T-cell (primary cell): ENCODE measurements at regions not wholly inside any gene's neighbourhood (a gene's known extent, or its start where the extent isn't known, plus 50 kb on each side); places are given as distances from the start of the nearest gene placed in this dataset.
"Not testable (repeated sequence)": the region's sequence is repeated elsewhere in the genome, so short reads cannot be mapped to it uniquely, and the experiment has no call there.

Experiments
- ATAC-seq, 4 experiments: fragments of 200-7000 bp in 3 of 4; fragments of 150-1000 bp in 1 of 4; cut with Tn5 transposase; replicated peaks in 1 of 4; 1 replicate in 3 of 4; 2 replicates in 1 of 4; pipeline ENCODE4 v1.10.0; 2021; ENCODE audit warnings: moderate library complexity in 3 of 4, mild to moderate bottlenecking in 2 of 4, moderate number of reproducible peaks in 1 of 4
- CTCF ChIA-PET, 2 donors: fragments of 300-600 bp; sonication (Branson Sonifier 250); formaldehyde crosslinking; loops; one replicate each; lab custom pipeline; 2022; ENCODE audit warnings: antibody characterized with exemption in 2 of 2; lab: Charles Lee
- POLR2A ChIA-PET, 2 donors: fragments of 300-600 bp; sonication (Branson Sonifier 250); formaldehyde crosslinking; loops; one replicate each; lab custom pipeline; 2022; ENCODE audit warnings: antibody characterized with exemption in 2 of 2; lab: Charles Lee
- DNase-seq, 35 experiments: peaks; one replicate each; pipeline versions ENCODE4 v3.0.0 to v3.0.0-alpha.2; 2013 to 2023
- H3K27ac ChIP-seq: one replicate; pipeline ENCODE4 v1.5.1; 2013; ENCODE audit warnings: low read length
- H3K27me3 ChIP-seq, 2 experiments: replicated peaks in 1 of 2; 1 replicate in 1 of 2; 2 replicates in 1 of 2; pipeline versions ENCODE4 v1.6.1 to v1.7.0; 2013; ENCODE audit warnings: low read length in 1 of 2, mixed read lengths in 1 of 2; ENCODE audit not compliant: control insufficient read depth in 2 of 2, insufficient read depth in 2 of 2; ENCODE audit errors: extremely low read depth in 1 of 2
- H3K36me3 ChIP-seq, 2 donors: 1 replicate in 1 of 2; 2 replicates in 1 of 2; pipeline versions ENCODE4 v1.6.1 to v1.7.0; 2013; ENCODE audit warnings: low read length in 1 of 2; ENCODE audit not compliant: control insufficient read depth in 2 of 2, insufficient read depth in 1 of 2; ENCODE audit errors: extremely low read depth in 1 of 2
- H3K4me1 ChIP-seq, 2 experiments: 1 replicate in 1 of 2; 2 replicates in 1 of 2; pipeline versions ENCODE4 v1.6.1 to v1.7.0; 2013; ENCODE audit warnings: low read length in 2 of 2, mixed read lengths in 1 of 2; ENCODE audit not compliant: insufficient read depth in 2 of 2, control insufficient read depth in 1 of 2; ENCODE audit errors: extremely low read depth in 1 of 2
- H3K4me3 ChIP-seq, 2 donors: 1 replicate in 1 of 2; 2 replicates in 1 of 2; pipeline versions ENCODE4 v1.5.1 to v1.7.0; 2013; ENCODE audit warnings: mild to moderate bottlenecking in 2 of 2, low read length in 1 of 2, moderate library complexity in 1 of 2; ENCODE audit not compliant: control insufficient read depth in 1 of 2; ENCODE audit errors: extremely low read depth in 1 of 2
- H3K9me3 ChIP-seq: 2 replicates; pipeline ENCODE4 v1.7.0; 2013
- H3K27ac Mint-ChIP-seq, 2 donors: one replicate each; pipeline ENCODE4 v1.8.0; 2020 to 2021; ENCODE audit warnings: mild to moderate bottlenecking in 2 of 2, mixed read lengths in 2 of 2
- H3K27me3 Mint-ChIP-seq, 2 donors: one replicate each; pipeline ENCODE4 v1.8.0; 2021 to 2022; ENCODE audit warnings: mixed read lengths in 2 of 2
- H3K36me3 Mint-ChIP-seq: one replicate; pipeline ENCODE4 v1.8.0; 2021; ENCODE audit warnings: mixed read lengths
- H3K4me1 Mint-ChIP-seq, 3 donors: one replicate each; pipeline ENCODE4 v1.8.0; 2020 to 2022; ENCODE audit warnings: mixed read lengths in 3 of 3, mild to moderate bottlenecking in 1 of 3
- H3K4me3 Mint-ChIP-seq, 3 donors: one replicate each; pipeline ENCODE4 v1.8.0; 2020 to 2022; ENCODE audit warnings: mild to moderate bottlenecking in 3 of 3, mixed read lengths in 3 of 3, moderate library complexity in 3 of 3
- H3K9me3 Mint-ChIP-seq, 3 donors: one replicate each; pipeline ENCODE4 v1.8.0; 2020 to 2022; ENCODE audit warnings: mixed read lengths in 3 of 3
- WGBS: methylation state at CpG from one replicate; pipeline ENCODE4 v1.1.5; 2013; ENCODE audit warnings: missing lambda C conversion rate; ENCODE audit not compliant: insufficient coverage; 5-methylcytosine and 5-hydroxymethylcytosine counted together

DNA sequence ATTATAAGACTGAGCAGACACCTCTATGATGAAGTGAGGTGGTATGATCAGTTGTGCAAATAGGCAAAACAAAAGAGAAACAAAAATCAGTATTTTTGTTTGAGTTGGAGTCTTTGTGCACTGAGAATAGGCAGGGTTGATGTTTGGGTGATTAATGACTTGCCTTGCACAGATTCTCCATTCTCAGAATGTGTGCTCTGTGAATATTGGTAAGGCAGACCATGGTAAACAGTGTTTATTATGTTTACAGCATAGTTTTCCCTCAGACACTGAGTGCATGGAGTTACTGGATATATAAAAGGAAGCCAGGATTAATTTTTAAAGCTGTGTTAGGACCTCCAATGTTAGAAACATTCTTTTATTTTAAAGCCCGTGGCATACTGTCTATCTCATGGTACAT lies 240.2 kb upstream of the MAGEB16 start:
- Histone ChIP-seq H3K36me3 (no peaks in the 10 kb centered on the region), H3K27ac (no peak overlapping the region), H3K9me3 (no peaks in the 10 kb centered on the region), H3K27me3 (no peaks in the 10 kb centered on the region), H3K4me1 (no peaks in the 10 kb centered on the region), H3K4me3 (no peak overlapping the region)
- H3K36me3 Mint-ChIP-seq, result no peaks in the 10 kb centered on the region
- POLR2A ChIA-PET, result no interaction called here
- no peak overlapping the region for H3K4me3 Mint-ChIP-seq
- H3K27me3 Mint-ChIP-seq, result no peaks in the 10 kb centered on the region
- peaks cover 0 to 3% (median 0%) of the 10 kb centered on the region in 3 donors for H3K9me3 Mint-ChIP-seq
- ATAC-seq (no peak), DNase-seq (no peak)
- H3K27ac Mint-ChIP-seq, result no peak overlapping the region
- CTCF ChIA-PET, result no interaction called here
- WGBS, result no CpG with 5 or more reads among the region's 1 CpG
- no peaks in the 10 kb centered on the region for H3K4me1 Mint-ChIP-seq

- H3K27ac ChIP-seq, result no peak overlapping the region
- no CpG with 5 or more reads among the region's 1 CpG for WGBS
- no peak overlapping the region for H3K4me3 ChIP-seq
- Mint-ChIP-seq H3K9me3 (no peaks in the 10 kb centered on the region), H3K4me1 (no peaks in the 10 kb centered on the region), H3K27me3 (no peaks in the 10 kb centered on the region), H3K4me3 (no peak overlapping the region), H3K27ac (no peak overlapping the region), H3K36me3 (no peaks in the 10 kb centered on the region)
- POLR2A ChIA-PET, result no interaction called here
- no peaks in the 10 kb centered on the region for H3K9me3 ChIP-seq
- DNase-seq, result no peak
- ATAC-seq, result no peak
- CTCF ChIA-PET, result interaction anchor here in 1 of 2 donors (0.6 kb wide), 1 partner anchor 12 kb away, joined by 3 read pairs; no protein-coding TSS in a partner anchor
- no peaks in the 10 kb centered on the region for H3K4me1 ChIP-seq
- no peaks in the 10 kb centered on the region for H3K36me3 ChIP-seq
- no peaks in the 10 kb centered on the region for H3K27me3 ChIP-seq
Measured at GRCh38 chrX:35561985-35562384, 236.2 kb upstream of the MAGEB16 start.

- H3K27me3 Mint-ChIP-seq, result no peaks in the 10 kb centered on the region
- WGBS, result no CpG with 5 or more reads among the region's 3 CpGs
- no peaks in the 10 kb centered on the region for H3K4me1 Mint-ChIP-seq
Measured at GRCh38 chrX:35562395-35562794, 235.7 kb upstream of the MAGEB16 start.

DNA sequence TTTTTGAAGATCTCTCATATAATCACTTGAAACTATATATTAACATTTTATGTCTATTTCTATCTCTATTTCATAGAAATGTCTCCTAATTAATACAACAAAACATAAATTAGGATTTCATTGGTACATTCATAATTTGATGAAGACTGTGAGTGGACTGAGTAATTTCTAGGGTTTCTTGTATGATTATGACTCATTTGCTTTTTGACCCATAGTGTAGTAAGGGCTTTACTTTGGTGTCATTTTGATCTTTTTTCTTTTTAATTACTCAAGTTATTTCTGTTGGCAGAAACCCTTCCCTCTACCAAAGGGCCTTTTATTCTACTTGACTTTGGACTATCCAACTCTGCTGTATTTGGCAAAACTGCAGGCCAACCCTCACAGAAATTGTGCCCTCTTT lies 207.9 kb upstream of the MAGEB16 start:
- Histone ChIP-seq H3K4me1 (no peaks in the 10 kb centered on the region), H3K36me3 (no peaks in the 10 kb centered on the region), H3K4me3 (no peak overlapping the region), H3K27me3 (no peaks in the 10 kb centered on the region), H3K27ac (no peak overlapping the region), H3K9me3 (no peaks in the 10 kb centered on the region)
- Mint-ChIP-seq H3K27me3 (peaks cover 0 to 7% of the 10 kb centered on the region in 2 donors), H3K4me1 (no peaks in the 10 kb centered on the region), H3K36me3 (no peaks in the 10 kb centered on the region), H3K9me3 (peaks cover 0 to 6% (median 3%) of the 10 kb centered on the region in 3 donors), H3K27ac (no peak overlapping the region), H3K4me3 (no peak overlapping the region)
- no peak for DNase-seq
- no peak for ATAC-seq
- ChIA-PET POLR2A (no interaction called here), CTCF (no interaction called here)

More at GRCh38 chrX:35562395-35562794, 235.7 kb upstream of the MAGEB16 start:
- Mint-ChIP-seq H3K27ac (no peak overlapping the region), H3K36me3 (no peaks in the 10 kb centered on the region), H3K4me3 (no peak overlapping the region), H3K9me3 (no peaks in the 10 kb centered on the region)
- DNase-seq, result no peak
- no peaks in the 10 kb centered on the region for H3K4me1 ChIP-seq
- H3K4me3 ChIP-seq, result no peak overlapping the region
- ChIA-PET CTCF (no interaction called here), POLR2A (no interaction called here)
- H3K27me3 ChIP-seq, result no peaks in the 10 kb centered on the region
- H3K9me3 ChIP-seq, result no peaks in the 10 kb centered on the region
- no peak overlapping the region for H3K27ac ChIP-seq
- H3K36me3 ChIP-seq, result no peaks in the 10 kb centered on the region
- no peak for ATAC-seq

GRCh38 chrX:35611562-35611961 lies 186.6 kb upstream of the MAGEB16 start:
- CTCF ChIA-PET, H3K4me3 Mint-ChIP-seq, H3K4me3 ChIP-seq, H3K36me3 ChIP-seq, POLR2A ChIA-PET, ATAC-seq, H3K9me3 ChIP-seq, H3K27me3 ChIP-seq, H3K27ac ChIP-seq, DNase-seq, H3K4me1 Mint-ChIP-seq, H3K36me3 Mint-ChIP-seq, H3K27ac Mint-ChIP-seq, H3K4me1 ChIP-seq: not testable (repeated sequence)
- WGBS, result 80% methylated on average over 2 of the region's 6 CpGs
- Mint-ChIP-seq H3K9me3 (peaks cover 0 to 12% (median 5%) of the 10 kb centered on the region in 3 donors), H3K27me3 (peaks cover 0 to 11% of the 10 kb centered on the region in 2 donors)

DNA sequence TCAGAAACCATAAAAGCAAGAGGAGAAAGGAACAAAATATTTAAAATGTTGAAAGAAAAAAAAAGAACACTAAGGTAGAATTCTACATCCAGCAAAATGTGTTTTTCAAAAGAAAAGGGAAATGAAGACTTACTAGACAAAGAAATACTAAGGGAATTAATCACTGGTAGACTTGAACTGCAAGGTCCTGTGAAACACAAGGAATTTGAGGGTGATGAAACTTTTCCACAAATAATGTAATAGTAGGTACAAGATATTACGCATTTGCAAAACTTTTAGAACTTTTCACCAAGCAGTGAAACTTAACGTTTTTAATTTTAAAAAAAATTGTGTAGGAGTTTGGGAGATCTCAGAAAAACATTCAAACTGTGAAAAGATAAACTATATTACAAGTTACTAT lies 180.3 kb upstream of the MAGEB16 start:
- POLR2A ChIA-PET, result no interaction called here

GRCh38 chrX:35622040-35622439 lies 176.1 kb upstream of the MAGEB16 start:
- Histone ChIP-seq H3K27ac (no peak overlapping the region), H3K27me3 (no peaks in the 10 kb centered on the region), H3K4me1 (no peaks in the 10 kb centered on the region), H3K9me3 (no peaks in the 10 kb centered on the region), H3K4me3 (no peak overlapping the region), H3K36me3 (no peaks in the 10 kb centered on the region)
- Mint-ChIP-seq H3K4me3 (no peak overlapping the region), H3K36me3 (no peaks in the 10 kb centered on the region), H3K27me3 (no peaks in the 10 kb centered on the region), H3K9me3 (peaks cover 0 to 8% (median 5%) of the 10 kb centered on the region in 3 donors), H3K4me1 (no peaks in the 10 kb centered on the region), H3K27ac (no peak overlapping the region)
- ATAC-seq, result no peak
- no CpG with 5 or more reads among the region's 2 CpGs for WGBS
- CTCF ChIA-PET, result no interaction called here
- no peak for DNase-seq
- POLR2A ChIA-PET, result no interaction called here

More for the DNA sequence above, 180.3 kb upstream of the MAGEB16 start:
- Mint-ChIP-seq H3K27ac (no peak overlapping the region), H3K27me3 (no peaks in the 10 kb centered on the region), H3K9me3 (peaks cover 0 to 9% (median 8%) of the 10 kb centered on the region in 3 donors), H3K4me3 (no peak overlapping the region), H3K4me1 (no peaks in the 10 kb centered on the region), H3K36me3 (no peaks in the 10 kb centered on the region)
- ATAC-seq (no peak), DNase-seq (no peak)
- WGBS, result no CpG with 5 or more reads among the region's 2 CpGs
- Histone ChIP-seq H3K27ac (no peak overlapping the region), H3K27me3 (no peaks in the 10 kb centered on the region), H3K4me3 (no peak overlapping the region), H3K4me1 (no peaks in the 10 kb centered on the region), H3K9me3 (no peaks in the 10 kb centered on the region), H3K36me3 (no peaks in the 10 kb centered on the region)
- CTCF ChIA-PET, result no interaction called here
